ENCODE measurements at regions not wholly inside any gene's neighbourhood (a gene's known extent, or its start where the extent isn't known, plus 50 kb on each side); places are given as distances from the start of the nearest gene placed in this dataset.

GRCh38 chr12:124725597-124726237 is 137.9 kb downstream of the SCARB1 start:
- TF ChIP-seq POLR2AphosphoS5 (IDR thresholded peaks at IDR 0.05; ENCODE audit: low read depth, low read length) (no peak), POLR2A (IDR thresholded peaks at IDR 0.05; ENCODE audit: low read depth, low read length) (no peak), SPI1 (IDR thresholded peaks at IDR 0.05; ENCODE audit: low read depth, low read length) (no peak), PAX5 (IDR thresholded peaks at IDR 0.05; ENCODE audit: insufficient read depth, low read length, severe bottlenecking) (no peak), TAF1 (IDR thresholded peaks at IDR 0.05; ENCODE audit: low read depth, low read length) (no peak)

Data from GM12891 (cell line).